Pancreas (tissue), 10 donors: ENCODE measurements at regions not wholly inside any gene's neighbourhood (a gene's known extent, or its start where the extent isn't known, plus 50 kb on each side); places are given as distances from the start of the nearest gene placed in this dataset.

ENCODE experiments used
- ATAC-seq, 4 donors: fragments of 200-7000 bp; cut with Tn5 transposase; one replicate each; pipeline versions ENCODE4 v1.8.0 to v1.9.1; 2020; ENCODE audit warnings: mild to moderate bottlenecking in 4 of 4, moderate library complexity in 4 of 4
- DNase-seq, 6 donors: peaks; one replicate each; pipeline ENCODE4 v3.0.0-alpha.2; 2020
- FAIRE-seq: peaks from 2 replicates; lab custom pipeline; 2012; peaks lifted over from hg19 to GRCh38; lab: Jason Lieb, UNC
- H3K27ac ChIP-seq, 4 donors: fragments of 200-600 bp; sonication (generic); 1 replicate in 3 of 4; 2 replicates in 1 of 4; pipeline versions ENCODE4 v1.5.0 to v1.8.0; 2020
- H3K27me3 ChIP-seq, 4 donors: fragments of 200-600 bp; one replicate each; pipeline ENCODE4 v1.8.0; 2021
- H3K36me3 ChIP-seq, 3 donors: fragments of 200-600 bp; sonication (generic) in 1 of 3; one replicate each; pipeline versions ENCODE4 v1.5.0 to v1.8.0; 2020 to 2021
- H3K4me1 ChIP-seq, 3 donors: fragments of 200-600 bp; one replicate each; pipeline ENCODE4 v1.8.0; 2021
- H3K4me3 ChIP-seq, 4 donors: fragments of 200-600 bp; sonication (generic) in 2 of 4; one replicate each; pipeline versions ENCODE4 v1.5.0 to v1.8.0; 2020 to 2021
- H3K9me3 ChIP-seq, 4 donors: fragments of 200-600 bp; one replicate each; pipeline ENCODE4 v1.8.0; 2021
- WGBS, 2 donors: extraction: QIAGEN DNeasy Blood & Tissue Kit; methylation state at CpG; one replicate each; pipeline ENCODE4 v1.1.7; 2013; 5-methylcytosine and 5-hydroxymethylcytosine counted together
- intact Hi-C, 3 donors: fragments of 100-400 bp; cut with DNase I; formaldehyde crosslinking; loops; one replicate each; pipeline versions ENCODE4 v1.11.1 to v1.14.2; 2022
- TF ChIP-seq, protein P1 (sequence below), 4 donors: fragments of 200-600 bp; sonication (generic) in 3 of 4; IDR thresholded peaks; one replicate each; pipeline versions ENCODE4 v1.5.0 to v1.8.0; 2021; ENCODE audit warnings: antibody characterized with exemption in 4 of 4
- donor health status: healthy with polysubstance abuse.
- donor health status: DM: no; HTN: no; CAD: no; lungs with moderate emphysema.
- donor health status: DM: no; HTN: no; CAD: no.
- donor health status: control.
- donor health status: control.
- donor health status: Bipolar disorder and iron deficiency.
- donor health status: DM: yes; HTN: yes; CAD: no.
- donor health status: DM: no; HTN: no; CAD: no.
- donor health status: DM: no; HTN: no; CAD: no.
- donor health status: DM: yes; HTN: yes; CAD: no.

- Histone ChIP-seq H3K9me3 (no peaks in the 10 kb centered on the region), H3K4me1 (no peaks in the 10 kb centered on the region), H3K36me3 (no peaks in the 10 kb centered on the region), H3K4me3 (no peak overlapping the region), H3K27ac (no peak overlapping the region), H3K27me3 (no peaks in the 10 kb centered on the region)
- DNase-seq (no peak), FAIRE-seq (no peak), ATAC-seq (no peak)
- TF ChIP-seq, protein P1, sequence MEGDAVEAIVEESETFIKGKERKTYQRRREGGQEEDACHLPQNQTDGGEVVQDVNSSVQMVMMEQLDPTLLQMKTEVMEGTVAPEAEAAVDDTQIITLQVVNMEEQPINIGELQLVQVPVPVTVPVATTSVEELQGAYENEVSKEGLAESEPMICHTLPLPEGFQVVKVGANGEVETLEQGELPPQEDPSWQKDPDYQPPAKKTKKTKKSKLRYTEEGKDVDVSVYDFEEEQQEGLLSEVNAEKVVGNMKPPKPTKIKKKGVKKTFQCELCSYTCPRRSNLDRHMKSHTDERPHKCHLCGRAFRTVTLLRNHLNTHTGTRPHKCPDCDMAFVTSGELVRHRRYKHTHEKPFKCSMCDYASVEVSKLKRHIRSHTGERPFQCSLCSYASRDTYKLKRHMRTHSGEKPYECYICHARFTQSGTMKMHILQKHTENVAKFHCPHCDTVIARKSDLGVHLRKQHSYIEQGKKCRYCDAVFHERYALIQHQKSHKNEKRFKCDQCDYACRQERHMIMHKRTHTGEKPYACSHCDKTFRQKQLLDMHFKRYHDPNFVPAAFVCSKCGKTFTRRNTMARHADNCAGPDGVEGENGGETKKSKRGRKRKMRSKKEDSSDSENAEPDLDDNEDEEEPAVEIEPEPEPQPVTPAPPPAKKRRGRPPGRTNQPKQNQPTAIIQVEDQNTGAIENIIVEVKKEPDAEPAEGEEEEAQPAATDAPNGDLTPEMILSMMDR (IDR thresholded peaks at IDR 0.05): no peak
- intact Hi-C loops: no loop called here
- WGBS, 2 donors: 32 to 34% methylated on average over 5 of the region's 5 CpGs
Measured at GRCh38 chr12:114895827-114896226, 211.9 kb upstream of the TBX3 start.

DNA sequence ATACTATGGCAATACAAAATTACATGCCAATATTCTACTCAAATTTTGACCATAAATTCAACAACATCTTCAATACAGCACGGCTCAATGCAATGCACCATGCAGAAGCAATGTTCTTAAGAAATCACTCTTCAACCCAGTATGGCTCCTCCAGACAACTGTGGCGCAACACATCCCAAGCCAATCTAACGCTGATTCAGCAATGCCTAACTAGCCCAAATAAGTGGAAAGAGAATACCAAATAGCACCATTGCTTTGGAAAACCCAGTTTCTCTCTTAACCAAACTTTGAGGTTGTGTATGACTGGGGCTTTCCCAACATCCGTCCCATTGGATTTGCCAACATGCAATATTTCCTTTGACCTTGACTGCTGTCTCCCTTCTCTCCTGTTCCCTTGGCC is 211.1 kb upstream of the TBX3 start:
- H3K9me3 ChIP-seq: no peaks in the 10 kb centered on the region
- WGBS, 2 donors: 71 to 87% methylated on average over 4 of the region's 4 CpGs
- no peak for DNase-seq
- no peaks in the 10 kb centered on the region for H3K4me1 ChIP-seq
- intact Hi-C loops: no loop called here
- no peak for FAIRE-seq
- no peak for ATAC-seq
- no peaks in the 10 kb centered on the region for H3K27me3 ChIP-seq
- no peak overlapping the region for H3K27ac ChIP-seq
- no peak overlapping the region for H3K4me3 ChIP-seq
- TF ChIP-seq, protein P1 (IDR thresholded peaks at IDR 0.05): no peak
- no peaks in the 10 kb centered on the region for H3K36me3 ChIP-seq

GRCh38 chr12:114894076-114894475 is 210.1 kb upstream of the TBX3 start:
- FAIRE-seq: no peak
- no peak overlapping the region for H3K4me3 ChIP-seq
- no peaks in the 10 kb centered on the region for H3K27me3 ChIP-seq
- no peaks in the 10 kb centered on the region for H3K36me3 ChIP-seq
- no peaks in the 10 kb centered on the region for H3K9me3 ChIP-seq
- ATAC-seq: no peak
- no peak for DNase-seq
- WGBS, 2 donors: 66 to 71% methylated on average over 3 of the region's 3 CpGs
- H3K4me1 ChIP-seq: no peaks in the 10 kb centered on the region
- TF ChIP-seq, protein P1 (IDR thresholded peaks at IDR 0.05): no peak
- no peak overlapping the region for H3K27ac ChIP-seq
- intact Hi-C loops: no loop called here

DNA sequence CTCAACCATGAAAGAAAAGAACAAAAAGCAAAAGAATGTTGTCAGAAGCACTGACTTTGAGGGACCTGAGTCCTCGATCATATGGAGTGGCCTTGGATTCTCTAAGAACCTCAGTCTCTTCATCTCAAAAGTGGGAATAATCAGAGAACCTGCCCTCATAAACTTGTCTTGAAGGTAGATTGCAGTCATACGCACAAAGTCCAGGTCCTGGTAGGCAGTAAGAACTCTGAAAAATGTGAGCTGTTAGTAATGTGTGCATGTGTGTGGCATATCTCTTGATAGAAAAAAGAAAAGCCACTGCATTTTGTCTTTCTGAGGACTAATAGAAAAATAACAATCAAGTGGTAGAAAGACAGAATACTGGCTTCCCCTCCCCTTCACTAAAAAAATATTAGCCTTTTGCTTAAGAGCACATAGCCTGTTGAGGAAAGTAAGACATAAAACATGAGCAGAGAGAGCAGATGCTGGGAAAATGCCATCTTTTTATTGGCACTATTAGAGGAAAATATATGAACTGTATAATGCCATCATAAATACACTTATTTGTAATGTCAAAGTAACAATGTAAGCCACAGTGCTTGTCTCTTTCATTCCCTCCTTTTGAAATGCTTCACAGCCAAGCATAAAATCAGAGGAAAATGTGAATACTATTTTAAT is 205.1 kb upstream of the TBX3 start:
- H3K4me1 ChIP-seq: no peaks in the 10 kb centered on the region

GRCh38 chr12:114888448-114888847 is 204.5 kb upstream of the TBX3 start:
- WGBS, 2 donors: 2 to 7% methylated on average over 1 of the region's 1 CpG
- ATAC-seq (no peak), DNase-seq (no peak), FAIRE-seq (no peak)
- Histone ChIP-seq H3K36me3 (no peaks in the 10 kb centered on the region), H3K4me1 (no peaks in the 10 kb centered on the region), H3K9me3 (no peaks in the 10 kb centered on the region), H3K27ac (no peak overlapping the region), H3K4me3 (no peak overlapping the region), H3K27me3 (peaks cover 0 to 13% (median 0%) of the 10 kb centered on the region in 4 donors)
- intact Hi-C loops: no loop called here
- TF ChIP-seq, protein P1 (IDR thresholded peaks at IDR 0.05): no peak

More for the DNA sequence above, 205.1 kb upstream of the TBX3 start:
- 59 to 77% methylated on average over 2 of the region's 2 CpGs for WGBS, 2 donors
- intact Hi-C loops: no loop called here
- H3K4me3 ChIP-seq: no peak overlapping the region
- FAIRE-seq: no peak
- no peak for ATAC-seq
- H3K36me3 ChIP-seq: no peaks in the 10 kb centered on the region
- H3K9me3 ChIP-seq: no peaks in the 10 kb centered on the region
- H3K27me3 ChIP-seq: peaks cover 0 to 8% (median 0%) of the 10 kb centered on the region in 4 donors
- no peak overlapping the region for H3K27ac ChIP-seq
- DNase-seq: no peak
- TF ChIP-seq, protein P1 (IDR thresholded peaks at IDR 0.05): no peak
